HG03378 (cell line): ENCODE measurements at regions not wholly inside any gene's neighbourhood (a gene's known extent, or its start where the extent isn't known, plus 50 kb on each side); places are given as distances from the start of the nearest gene placed in this dataset.

Source experiments
- ATAC-seq: cut with Tn5 transposase; IDR thresholded peaks from one replicate; pipeline ENCODE4 v1.9.1; 2021; ENCODE audit warnings: mild to moderate bottlenecking, moderate library complexity; ENCODE audit not compliant: unreplicated experiment

DNA sequence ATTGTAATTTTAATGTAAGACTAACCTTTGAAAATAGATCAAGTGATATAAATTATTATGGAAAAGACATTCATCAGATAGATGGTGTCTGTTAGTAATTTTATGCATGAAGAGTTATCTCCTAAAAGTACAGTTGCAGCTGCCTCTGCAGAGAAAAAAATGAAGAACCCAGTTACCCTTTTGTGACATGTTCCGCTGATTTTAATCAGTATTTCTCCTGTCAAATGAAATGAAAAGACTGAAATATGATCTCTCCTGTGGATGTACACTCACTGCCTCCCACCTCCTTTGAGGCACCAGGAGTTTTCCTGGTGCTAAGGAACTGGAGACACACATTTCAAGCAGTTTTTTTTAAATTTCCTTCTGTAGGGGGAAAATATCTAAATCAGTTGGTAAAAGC, 277.4 kb downstream of the KIF4B start:
- ATAC-seq: no peak

DNA sequence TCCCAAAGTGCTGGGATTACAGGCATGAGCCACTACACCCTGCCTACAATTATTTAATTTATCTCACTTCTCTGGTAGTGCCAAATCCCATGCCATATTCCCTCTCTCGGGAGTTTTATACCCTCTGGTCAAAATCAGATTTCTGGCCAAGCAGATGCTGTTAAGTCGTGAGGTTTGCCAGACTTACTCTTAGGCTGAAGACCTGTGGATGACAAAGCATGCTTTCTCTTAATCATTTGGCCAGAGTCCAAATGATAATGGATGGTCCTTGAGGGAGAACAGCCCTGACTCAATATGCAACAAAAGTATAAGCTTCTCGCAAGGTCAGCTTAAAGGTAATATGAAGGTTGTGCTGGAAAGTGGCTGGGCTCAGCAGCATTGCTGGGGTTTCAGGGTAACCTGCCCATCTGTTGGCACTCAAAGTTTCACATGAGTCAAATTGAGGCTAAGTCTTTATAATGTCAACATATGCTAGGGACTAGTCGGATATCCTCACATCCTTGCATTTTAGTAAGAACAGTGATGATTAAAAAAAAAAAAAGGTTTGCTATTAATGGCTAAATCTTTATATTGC, 280.1 kb downstream of the KIF4B start:
- no peak for ATAC-seq

DNA sequence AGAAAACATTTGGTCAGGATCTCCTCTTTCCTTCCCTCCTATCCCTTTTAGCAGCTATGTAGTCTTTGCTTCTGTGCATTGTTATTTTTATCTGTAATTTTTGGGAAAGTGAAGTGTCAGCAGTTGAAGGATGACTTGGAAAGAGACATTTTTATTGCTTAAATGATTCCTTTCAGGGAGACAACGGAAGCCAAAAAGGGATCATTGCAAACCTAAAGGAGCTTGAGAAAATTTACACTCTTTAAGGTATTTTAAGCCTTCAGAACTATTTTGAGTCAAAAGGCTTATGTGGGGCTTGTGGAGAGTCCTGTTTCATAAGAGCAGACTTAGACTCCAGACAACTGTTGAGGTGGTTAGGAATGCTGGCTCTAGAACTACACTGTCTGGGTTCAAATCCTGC, 281.6 kb downstream of the KIF4B start:
- no peak for ATAC-seq

DNA sequence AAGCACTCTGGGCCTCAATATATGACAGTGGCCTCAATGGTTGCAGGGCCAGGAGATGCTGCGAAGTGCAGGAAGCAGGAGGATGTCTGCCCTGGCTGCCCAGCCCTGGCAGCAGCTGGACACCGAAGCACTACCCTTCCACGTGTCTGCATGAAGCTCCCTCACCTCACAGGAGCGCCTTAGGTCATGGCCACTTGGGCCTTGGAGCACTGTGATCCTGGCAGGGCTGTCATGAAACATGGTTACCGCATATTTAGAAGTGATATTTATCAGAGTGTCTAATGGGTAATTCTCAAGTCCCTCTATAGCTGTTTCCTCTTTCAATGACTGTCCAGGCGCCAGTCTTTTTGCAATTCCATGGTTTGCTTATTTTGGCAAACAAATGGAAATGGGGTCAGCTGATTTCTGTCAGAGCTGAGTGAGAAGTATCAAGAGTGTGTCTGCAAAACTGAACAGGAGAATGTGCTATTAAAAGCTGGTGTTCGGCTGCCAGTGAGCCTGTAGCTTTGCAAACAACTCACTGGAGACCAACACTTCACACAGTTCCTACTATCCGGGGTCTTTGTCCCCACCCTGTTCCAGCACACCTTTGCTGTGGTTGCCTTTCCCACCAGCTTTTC, 285.9 kb downstream of the KIF4B start:
- ATAC-seq: no peak

DNA sequence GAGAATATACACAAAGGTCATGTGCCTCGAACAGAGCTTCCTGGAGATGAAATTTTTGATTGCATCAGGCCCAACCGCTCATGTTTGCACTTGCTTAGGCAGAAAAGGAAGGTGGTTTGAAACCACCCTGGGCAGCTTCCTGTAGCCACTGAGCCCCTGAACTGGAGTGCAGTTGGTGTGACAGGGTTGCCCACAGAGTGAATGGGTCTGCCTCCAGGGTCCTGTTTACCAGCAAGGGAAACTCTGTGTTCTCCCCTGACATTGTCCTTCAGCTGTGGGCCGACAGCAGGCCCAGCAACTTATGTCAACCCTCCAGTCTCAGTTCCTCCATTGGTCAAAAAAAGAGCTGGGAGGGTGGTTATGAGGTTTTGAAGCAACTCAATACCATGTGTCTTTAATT, 289.6 kb downstream of the KIF4B start:
- no peak for ATAC-seq

DNA sequence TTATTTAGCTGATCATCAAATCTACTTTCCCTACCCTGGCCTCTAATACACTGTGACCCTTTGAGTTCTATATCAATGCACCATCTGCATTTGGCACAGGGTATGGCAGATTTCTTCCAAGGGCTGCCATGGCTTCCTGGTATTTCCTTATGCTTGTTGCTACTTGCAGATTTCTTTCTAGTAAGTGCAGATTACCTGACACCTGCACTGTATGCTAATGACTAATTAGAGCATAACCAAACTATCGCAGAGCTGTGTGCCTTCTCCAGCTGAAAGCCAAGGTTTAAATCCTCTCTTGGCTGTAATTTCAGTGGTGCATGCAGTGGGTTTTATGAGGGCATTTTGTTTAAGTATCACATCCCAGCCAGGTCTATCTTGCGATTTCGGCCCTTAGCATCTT, 293.7 kb downstream of the KIF4B start:
- no peak for ATAC-seq

DNA sequence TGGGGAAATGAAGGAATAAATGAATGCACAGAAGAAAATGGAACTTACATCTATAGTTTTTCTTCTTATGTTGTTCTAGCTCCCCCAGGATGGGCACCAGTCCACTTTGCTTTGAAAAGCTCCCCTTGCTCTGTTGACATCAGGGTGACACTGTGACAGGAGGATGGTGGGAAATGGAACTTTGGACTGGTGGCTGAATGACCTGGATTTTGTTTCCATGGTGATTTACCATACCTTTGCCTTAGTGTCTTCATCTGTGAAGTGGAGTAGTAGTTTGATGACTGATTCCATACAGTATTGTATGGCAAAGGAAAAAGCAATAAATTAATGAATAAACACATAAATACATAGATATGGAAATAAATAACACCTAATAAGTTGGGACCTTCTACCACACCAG, 294.7 kb downstream of the KIF4B start:
- no peak for ATAC-seq

DNA sequence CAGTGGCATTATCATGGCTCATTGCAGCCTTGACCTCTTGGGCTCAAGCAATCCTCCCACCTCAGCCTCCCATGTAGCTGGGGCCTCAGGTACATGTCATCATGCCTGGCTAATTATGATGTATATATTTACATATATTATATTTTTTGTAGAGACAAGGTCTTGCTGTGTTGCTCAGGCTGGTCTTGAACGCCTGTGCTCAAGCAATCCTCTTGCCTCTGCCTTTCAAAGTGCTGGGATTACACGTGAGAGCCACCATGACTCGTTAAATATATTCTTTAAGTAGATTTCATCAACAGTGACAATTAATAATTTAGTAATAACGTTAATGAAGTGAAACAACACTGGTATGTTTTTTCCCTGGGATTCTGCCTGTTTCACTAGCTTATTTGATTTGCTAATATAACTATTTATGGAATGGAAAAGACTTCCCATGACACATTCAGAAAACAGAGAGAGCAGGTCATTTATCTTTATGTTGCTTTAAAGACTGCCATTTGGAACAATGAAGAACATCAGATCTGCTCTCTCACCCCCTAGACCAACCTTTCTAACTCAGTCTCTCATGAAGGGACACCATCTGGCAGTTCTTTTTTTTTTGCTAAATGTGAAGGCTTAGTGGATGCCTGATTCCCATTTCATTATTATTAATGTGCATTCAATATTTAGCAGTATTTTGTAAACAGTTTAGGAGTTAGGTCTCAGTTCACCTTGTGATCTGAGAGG, 295.6 kb downstream of the KIF4B start:
- ATAC-seq: no peak

DNA sequence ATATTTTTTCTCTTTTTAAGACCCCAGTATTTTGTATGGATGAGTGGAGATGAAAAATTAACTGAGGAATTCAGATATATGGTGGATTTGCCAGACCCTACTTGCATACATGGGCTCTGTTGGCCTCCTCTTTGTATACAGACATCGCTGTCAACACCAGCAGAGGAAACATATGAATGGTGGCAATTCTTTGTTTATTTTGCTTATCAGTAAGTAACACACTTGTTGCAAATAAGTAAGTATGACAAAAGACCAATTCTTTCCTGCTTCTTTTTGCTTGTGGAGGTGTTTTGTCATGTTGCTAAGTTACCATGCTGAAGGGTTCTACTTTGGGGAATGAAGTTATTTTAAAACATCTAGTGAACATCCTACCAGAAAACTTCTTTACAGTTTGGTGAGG, 298.2 kb downstream of the KIF4B start:
- no peak for ATAC-seq

DNA sequence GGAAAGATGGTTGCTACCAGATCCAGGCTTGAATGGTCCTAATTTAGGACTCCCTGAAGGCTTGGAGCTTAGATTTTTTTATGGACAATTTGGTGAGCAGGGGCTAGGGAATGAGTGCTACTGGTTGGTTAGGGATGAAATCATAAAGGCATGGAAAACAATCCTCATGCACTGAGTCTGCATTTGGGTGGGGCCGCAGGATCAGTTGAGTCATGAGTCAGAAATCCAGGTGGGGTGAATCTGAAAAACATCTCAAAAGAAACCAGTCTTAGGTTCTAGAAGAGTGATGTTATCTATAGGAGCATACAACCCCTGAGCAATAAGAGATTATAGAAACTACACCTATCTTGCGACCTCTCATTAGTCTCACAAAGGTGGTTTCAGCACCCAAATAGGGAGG, 300.0 kb downstream of the KIF4B start:
- no peak for ATAC-seq

DNA sequence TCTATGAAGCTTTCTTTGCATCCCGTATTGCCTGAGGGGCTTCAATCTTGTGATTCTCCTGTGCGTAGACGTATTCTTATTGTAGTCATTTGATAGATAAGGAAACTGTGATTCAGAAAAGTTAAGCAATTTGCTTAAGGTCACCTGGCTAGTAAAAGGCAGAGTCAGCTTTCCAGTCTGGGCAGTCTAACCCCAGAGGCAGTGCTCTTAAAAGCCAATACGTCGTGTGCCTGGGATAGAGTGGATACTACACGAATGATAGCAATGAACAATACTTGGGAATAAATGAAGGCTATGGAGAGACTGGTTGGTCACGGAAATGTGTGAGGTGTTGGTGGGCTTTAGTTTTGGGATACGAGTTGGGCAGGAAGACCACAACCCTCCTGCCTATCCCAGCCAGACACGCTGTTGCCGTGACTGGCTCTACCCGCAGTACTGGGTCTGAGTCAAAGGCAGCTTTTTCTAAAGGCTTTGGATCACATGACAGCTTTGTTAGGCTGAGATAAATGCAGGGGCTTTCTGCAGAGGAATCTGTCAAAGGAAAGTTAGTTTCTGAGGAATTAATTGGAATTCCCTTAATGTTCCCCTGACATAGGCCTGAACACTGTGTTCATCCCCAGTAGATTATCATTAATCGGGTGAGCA, 302.6 kb downstream of the KIF4B start:
- ATAC-seq: no peak

DNA sequence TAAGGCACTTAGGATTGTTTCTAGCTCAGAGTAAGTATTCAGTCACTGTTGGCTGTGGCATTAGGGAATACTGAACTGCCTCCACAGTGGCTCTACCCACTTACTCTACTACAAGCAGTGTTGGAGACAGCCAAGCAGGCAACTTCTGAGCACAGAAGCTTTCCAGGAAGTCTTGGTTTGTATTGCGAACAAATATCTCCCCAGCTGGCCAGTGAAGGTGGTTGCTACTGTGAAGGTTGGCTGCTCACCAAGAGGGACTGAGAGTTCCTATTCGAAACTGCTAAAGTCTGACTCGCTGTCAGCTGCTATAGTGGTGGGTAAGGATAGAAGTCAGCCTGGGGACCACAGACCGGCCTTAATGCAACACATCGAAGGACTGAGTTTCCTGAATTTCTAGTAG, 319.1 kb downstream of the KIF4B start:
- peak; percentile 49 for ATAC-seq

DNA sequence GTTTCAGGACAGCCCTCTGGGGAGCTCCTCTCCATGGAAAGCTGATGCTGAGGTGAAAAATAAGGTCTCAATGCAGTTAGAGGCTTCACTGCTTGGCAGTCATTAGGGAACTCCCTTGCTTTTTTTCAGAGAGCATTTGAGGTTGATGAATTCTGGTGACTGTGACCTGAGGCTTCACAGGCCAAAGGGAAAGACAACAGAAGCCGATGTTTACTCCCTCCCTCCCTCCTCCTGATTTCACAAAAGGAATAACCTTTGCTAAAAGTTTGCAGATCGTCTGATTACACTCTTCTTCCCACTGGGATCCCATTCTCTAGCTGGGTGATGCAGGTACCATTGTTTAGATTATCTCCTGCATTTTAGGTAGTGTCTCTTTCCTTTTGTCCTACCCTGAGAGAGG, 329.4 kb downstream of the KIF4B start:
- no peak for ATAC-seq

DNA sequence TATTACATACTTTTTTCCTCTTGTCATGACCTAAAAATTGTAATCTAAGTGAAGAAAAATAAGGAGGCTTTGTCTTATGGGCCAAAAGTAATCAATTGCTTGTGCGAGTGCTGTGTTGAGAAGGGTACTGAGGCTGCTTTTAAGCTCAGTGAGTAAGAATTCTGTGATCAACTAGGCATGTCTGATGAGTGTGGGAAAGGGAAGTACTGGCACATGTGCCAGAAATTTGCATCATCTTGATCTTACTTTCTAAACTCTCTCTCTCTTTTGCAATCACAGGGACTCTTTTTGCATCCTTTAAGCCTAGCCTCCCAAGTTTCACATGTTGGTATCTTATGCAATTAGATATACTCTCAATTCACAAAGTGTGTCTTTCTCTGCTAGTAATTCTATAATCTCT, 329.9 kb downstream of the KIF4B start:
- ATAC-seq: no peak

DNA sequence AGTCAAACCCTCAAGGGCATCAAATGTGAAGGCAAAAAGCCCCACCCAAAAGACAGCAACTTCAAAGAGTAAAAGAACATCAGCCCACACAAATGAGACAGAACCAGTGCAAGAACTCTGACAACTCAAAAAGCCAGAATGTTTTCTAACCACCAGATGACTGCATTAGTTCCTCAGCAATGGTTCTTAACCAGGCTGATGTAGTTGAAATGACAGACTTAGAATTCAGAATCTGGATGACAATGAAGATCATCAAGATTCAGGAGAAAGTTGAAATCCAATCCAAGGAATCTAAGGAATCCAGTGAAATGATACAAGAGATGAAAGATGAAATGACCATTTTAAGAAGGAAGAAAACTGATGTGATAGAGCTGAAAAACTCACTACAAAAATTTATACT, 339.7 kb downstream of the KIF4B start:
- no peak for ATAC-seq

DNA sequence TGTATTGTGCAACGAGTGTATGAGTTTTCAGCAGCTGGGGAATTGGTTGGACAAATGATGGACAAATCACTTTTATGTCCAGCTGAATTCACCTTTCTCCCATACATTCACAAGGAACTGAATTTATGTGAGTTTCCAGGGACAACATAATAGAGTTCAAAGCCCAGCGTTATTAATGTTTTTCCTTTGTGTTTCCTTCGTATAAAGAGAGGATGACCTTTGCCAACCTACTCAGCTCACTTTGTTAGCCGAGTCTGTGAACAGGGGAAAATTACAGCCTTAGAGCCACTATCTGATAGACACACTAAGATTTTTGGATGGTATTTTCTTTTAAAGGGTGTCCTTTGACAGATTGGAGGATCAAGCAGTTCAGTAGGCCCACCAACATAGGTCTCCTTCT, 352.5 kb downstream of the KIF4B start:
- ATAC-seq: no peak

DNA sequence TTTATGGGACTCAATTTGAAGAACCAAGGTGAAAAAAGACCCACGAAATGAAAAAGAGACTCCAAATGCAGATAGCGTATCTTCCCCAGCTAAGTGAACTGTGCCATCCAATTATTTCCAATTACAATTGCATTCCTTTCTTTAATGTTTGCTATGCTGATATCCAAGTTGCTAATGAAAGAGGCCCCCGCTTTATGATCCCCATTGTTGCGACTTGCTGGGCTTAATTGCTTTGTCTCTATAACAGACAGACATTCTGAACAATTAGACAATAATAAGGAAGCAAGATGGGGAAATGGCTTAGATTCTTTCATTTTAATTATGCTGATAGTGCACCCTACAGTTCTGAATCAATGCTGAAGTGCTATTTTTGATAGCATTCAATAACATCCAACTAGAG, 354.3 kb downstream of the KIF4B start:
- no peak for ATAC-seq

DNA sequence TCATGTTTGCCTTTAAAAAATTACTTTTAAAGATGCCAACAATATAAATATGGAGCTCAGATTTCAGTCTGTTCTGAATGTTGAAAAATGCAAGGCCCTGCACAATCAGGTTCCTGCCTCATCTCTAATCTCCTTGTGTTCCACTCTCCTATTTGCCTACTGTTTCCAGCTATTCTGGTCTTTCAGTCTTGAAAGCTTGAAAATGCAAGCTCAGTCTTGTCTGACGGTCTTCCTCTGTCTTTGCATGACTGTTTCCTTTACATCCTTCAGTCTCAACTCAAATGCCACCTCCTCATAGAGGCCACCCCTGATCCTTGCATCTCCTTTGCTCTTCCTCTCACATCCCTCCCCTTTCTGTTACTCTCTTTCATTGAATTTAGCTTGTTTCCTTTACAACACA, 354.9 kb downstream of the KIF4B start:
- ATAC-seq: no peak

DNA sequence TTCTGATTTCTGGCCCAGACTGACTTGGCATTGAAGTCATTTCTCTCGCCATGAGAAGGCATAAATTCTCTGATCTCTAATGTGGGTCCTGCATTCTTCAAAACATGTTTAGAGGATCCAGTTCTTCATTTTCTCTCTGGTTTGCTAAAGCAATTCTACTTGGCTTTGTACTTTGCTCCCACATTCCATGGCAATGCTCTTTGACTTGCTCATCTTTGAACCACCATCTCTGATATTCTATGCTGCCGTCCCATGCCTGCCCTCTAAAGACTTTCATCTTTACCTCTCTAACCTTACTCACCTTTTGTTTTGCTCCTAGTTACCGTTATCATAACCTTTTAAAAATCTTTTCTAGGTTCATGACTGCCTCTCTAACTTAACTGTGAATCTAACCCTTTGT, 366.9 kb downstream of the KIF4B start:
- ATAC-seq: no peak

DNA sequence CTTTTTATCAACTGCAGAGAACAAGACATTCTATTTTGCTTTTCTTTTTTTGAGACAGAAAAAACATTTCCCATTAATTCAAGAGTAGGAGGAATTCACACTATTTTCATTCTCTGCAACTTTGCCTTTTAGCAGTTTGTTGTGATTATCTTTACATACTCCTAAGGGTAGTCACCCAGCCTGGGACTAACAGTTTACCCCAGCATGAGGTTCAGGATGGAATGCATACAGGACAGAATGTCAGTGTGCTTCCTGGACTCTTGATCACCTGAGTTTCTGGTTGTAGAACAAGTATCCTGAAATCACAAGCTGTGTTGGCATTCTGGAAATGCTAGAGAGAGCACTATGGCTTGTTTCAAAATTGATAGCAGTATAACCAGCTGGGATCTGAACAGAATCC, 368.1 kb downstream of the KIF4B start:
- ATAC-seq: no peak

DNA sequence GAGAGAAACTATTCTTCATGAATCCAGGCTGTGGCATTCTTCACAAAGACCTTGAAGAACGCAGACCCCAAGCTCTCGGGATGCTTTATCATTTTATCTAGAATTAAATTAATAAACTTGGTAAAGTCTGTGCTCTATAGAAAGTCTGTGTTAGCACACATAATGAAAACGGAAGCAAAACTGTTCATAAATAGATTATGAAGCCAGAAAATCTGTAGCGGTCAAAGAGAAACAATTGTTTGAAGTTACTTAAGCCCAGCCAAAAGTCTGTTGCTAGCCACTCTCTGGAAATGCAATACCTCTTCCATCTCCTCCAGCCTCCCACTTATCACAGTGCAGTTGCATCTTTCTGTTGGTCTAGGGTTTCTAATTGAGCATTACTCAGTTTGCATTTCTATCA, 375.9 kb downstream of the KIF4B start:
- no peak for ATAC-seq

DNA sequence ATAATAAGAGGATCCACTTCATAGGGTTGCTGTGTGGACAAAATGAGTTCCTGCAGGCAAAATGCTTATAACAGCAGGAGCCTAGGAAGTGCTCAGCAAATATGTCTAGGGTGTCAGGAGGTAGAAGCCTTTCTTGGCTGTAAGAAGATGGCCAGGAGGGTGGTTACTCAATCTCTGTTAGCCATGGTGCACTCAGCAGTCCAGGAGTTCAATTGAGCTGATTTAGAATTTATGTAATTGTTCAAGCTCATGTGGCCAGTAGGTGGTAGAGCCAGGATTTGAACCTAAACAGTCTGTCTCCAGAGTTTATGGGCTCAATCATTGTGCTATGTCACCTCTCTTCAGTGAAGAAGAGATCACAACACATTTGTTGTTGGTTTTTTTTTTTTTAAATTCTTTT, 381.2 kb downstream of the KIF4B start:
- ATAC-seq: no peak
